Panc1 (cell line): ENCODE measurements at regions not wholly inside any gene's neighbourhood (a gene's known extent, or its start where the extent isn't known, plus 50 kb on each side); places are given as distances from the start of the nearest gene placed in this dataset.
"Not testable (repeated sequence)": the region's sequence is repeated elsewhere in the genome, so short reads cannot be mapped to it uniquely, and the experiment has no call there.

Experiments used
- ATAC-seq: fragments of 200-7000 bp; cut with Tn5 transposase; 2 replicates; pipeline ENCODE4 v1.9.1; 2020; ENCODE audit warnings: mild to moderate bottlenecking, moderate library complexity
- BruUV-seq: library from RNA; stranded (reverse); fragments of 400-500 nt; replicated peaks from 2 replicates; lab custom pipeline; 2021; lab: Mats Ljungman, UMichigan
- CTCF ChIA-PET: fragments of 300-600 bp; sonication (Branson Sonifier 250); formaldehyde crosslinking; loops from one replicate; lab custom pipeline; 2022; ENCODE audit warnings: antibody characterized with exemption; lab: Charles Lee
- POLR2A ChIA-PET: fragments of 300-600 bp; sonication (Branson Sonifier 250); formaldehyde crosslinking; loops from one replicate; lab custom pipeline; 2022; ENCODE audit warnings: antibody characterized with exemption; lab: Charles Lee
- DNase-seq: peaks from one replicate; pipeline ENCODE4 v3.0.0-alpha.2; 2010; ENCODE audit warnings: low read depth, low spot score
- H3K27ac ChIP-seq: 2 replicates; pipeline ENCODE4 v1.5.1; 2011; ENCODE audit warnings: mild to moderate bottlenecking, low read length, inconsistent platforms
- H3K27me3 ChIP-seq: fragments of 200-500 bp; sonication (Bioruptor generic); 2 replicates; pipeline ENCODE4 v1.6.0; 2014; ENCODE audit warnings: low read length, inconsistent platforms; ENCODE audit not compliant: control insufficient read depth, insufficient read depth
- H3K36me3 ChIP-seq: fragments of 200-500 bp; sonication (Bioruptor generic); 2 replicates; pipeline ENCODE4 v1.5.1; 2014; ENCODE audit warnings: inconsistent platforms, mild to moderate bottlenecking, low read length, moderate library complexity; ENCODE audit not compliant: control insufficient read depth, insufficient read depth
- H3K4me1 ChIP-seq: 2 replicates; pipeline ENCODE4 v1.5.1; 2011; ENCODE audit warnings: inconsistent platforms, mild to moderate bottlenecking, low read length, moderate library complexity; ENCODE audit not compliant: control insufficient read depth, insufficient read depth
- H3K4me3 ChIP-seq, 2 experiments: 2 replicates each; pipeline ENCODE4 v1.5.1; 2011 to 2012; ENCODE audit warnings: low read depth in 2 of 2, low read length in 2 of 2, mild to moderate bottlenecking in 2 of 2, inconsistent platforms in 1 of 2, moderate library complexity in 1 of 2
- H3K9me3 ChIP-seq: fragments of 200-500 bp; sonication (Bioruptor generic); 2 replicates; pipeline ENCODE4 v1.5.1; 2014; ENCODE audit warnings: low read depth, mild to moderate bottlenecking, inconsistent platforms, low read length, moderate library complexity; ENCODE audit not compliant: control insufficient read depth, insufficient read depth
- POLR2AphosphoS5 ChIP-seq: IDR thresholded peaks from 2 replicates; pipeline ENCODE4 v1.6.1; 2012; ENCODE audit warnings: mild to moderate bottlenecking, low read depth, low read length, moderate library complexity
- SIN3A ChIP-seq: IDR thresholded peaks from 2 replicates; pipeline ENCODE4 v1.6.1; 2012; ENCODE audit warnings: low read depth, mild to moderate bottlenecking, low read length, moderate library complexity, borderline replicate concordance; ENCODE audit not compliant: insufficient read depth
- TCF7L2 ChIP-seq: IDR thresholded peaks from 2 replicates; pipeline ENCODE4 v1.6.1; 2011; ENCODE audit warnings: mild to moderate bottlenecking, low read depth, low read length, inconsistent platforms
- in situ Hi-C: cut with HindIII; loops from 2 replicates; pipeline ENCODE4 v1.10.0; 2016; ENCODE audit warnings: low sequenced_read_pairs, low pct_unique_long_range_greater_than_20kb
- intact Hi-C: fragments of 100-400 bp; cut with micrococcal nuclease; formaldehyde crosslinking; loops from one replicate; pipeline ENCODE4 v1.10.0; 2022; ENCODE audit not compliant: unreplicated experiment
- TF ChIP-seq, protein P1 (sequence below), 2 experiments: IDR thresholded peaks; 2 replicates each; pipeline ENCODE4 v1.6.1; 2011 to 2012; ENCODE audit warnings: low read depth in 2 of 2, control low read depth in 1 of 2, low read length in 1 of 2, mild to moderate bottlenecking in 1 of 2, moderate library complexity in 1 of 2; ENCODE audit not compliant: insufficient read depth in 1 of 2
- TF ChIP-seq, protein P2 (sequence below): fragments of 450-650 bp; IDR thresholded peaks from 2 replicates; pipeline ENCODE4 v1.5.1; 2017; ENCODE audit warnings: mild to moderate bottlenecking

- CTCF ChIA-PET, result no interaction called here
- in situ Hi-C loops, result no loop called here
These were observed 58.0 kb upstream of the FBXO11 start for GRCh38 chr2:47964277-47964676.

DNA sequence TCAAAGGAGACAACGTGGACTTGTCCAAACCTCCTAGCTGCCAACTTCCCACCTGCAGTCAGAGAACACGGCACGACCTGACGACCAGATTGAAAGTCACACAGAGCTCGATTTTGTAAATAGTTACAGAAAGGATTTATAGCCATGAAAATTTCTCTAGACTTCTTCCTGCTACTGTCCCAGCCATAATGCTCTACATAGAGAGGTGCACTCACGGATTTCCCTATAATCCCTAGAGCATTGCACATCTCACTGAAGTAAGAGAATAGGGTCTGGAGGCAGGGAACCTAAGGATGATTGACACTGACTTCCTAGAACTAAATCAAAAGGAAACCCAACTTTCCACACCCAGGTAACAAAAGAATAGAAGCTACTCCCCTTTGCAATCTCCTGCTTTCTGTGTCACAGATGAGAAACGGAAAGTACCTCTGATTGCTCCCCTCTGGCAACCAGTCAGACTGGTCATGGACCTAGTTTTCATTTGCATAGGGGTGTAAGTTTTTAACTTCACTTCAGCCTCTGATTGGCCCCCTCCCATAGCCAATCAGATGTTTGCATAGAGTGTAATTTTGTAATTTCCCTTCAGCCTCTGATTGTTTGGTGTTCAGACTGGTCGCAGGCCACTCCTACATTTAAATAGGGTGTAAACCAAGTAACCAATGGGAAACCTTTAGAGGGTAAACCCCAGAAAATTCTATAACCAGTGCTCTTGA lies 58.6 kb upstream of the FBXO11 start:
- CTCF ChIA-PET, result no interaction called here
- no peak overlapping the region for H3K27ac ChIP-seq
- ATAC-seq, result no peak
- no peaks in the 10 kb centered on the region for H3K36me3 ChIP-seq
- no peaks in the 10 kb centered on the region for H3K9me3 ChIP-seq
- H3K27me3 ChIP-seq, result no peaks in the 10 kb centered on the region; the same call in 1 of the 2 replicates
- POLR2A ChIA-PET, result interaction anchor here (0.6 to 1.0 kb wide), 2 partner anchors 17 to 326 kb away, joined by 3 to 4 read pairs; no protein-coding TSS in a partner anchor
- H3K4me3 ChIP-seq, result no peak overlapping the region
- H3K4me1 ChIP-seq, result no peaks in the 10 kb centered on the region
- DNase-seq, result no peak
- in situ Hi-C loops (no loop called here), intact Hi-C loops (no loop called here)
- BruUV-seq, result no TSS peak
- TF ChIP-seq, protein P1, sequence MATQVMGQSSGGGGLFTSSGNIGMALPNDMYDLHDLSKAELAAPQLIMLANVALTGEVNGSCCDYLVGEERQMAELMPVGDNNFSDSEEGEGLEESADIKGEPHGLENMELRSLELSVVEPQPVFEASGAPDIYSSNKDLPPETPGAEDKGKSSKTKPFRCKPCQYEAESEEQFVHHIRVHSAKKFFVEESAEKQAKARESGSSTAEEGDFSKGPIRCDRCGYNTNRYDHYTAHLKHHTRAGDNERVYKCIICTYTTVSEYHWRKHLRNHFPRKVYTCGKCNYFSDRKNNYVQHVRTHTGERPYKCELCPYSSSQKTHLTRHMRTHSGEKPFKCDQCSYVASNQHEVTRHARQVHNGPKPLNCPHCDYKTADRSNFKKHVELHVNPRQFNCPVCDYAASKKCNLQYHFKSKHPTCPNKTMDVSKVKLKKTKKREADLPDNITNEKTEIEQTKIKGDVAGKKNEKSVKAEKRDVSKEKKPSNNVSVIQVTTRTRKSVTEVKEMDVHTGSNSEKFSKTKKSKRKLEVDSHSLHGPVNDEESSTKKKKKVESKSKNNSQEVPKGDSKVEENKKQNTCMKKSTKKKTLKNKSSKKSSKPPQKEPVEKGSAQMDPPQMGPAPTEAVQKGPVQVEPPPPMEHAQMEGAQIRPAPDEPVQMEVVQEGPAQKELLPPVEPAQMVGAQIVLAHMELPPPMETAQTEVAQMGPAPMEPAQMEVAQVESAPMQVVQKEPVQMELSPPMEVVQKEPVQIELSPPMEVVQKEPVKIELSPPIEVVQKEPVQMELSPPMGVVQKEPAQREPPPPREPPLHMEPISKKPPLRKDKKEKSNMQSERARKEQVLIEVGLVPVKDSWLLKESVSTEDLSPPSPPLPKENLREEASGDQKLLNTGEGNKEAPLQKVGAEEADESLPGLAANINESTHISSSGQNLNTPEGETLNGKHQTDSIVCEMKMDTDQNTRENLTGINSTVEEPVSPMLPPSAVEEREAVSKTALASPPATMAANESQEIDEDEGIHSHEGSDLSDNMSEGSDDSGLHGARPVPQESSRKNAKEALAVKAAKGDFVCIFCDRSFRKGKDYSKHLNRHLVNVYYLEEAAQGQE (IDR thresholded peaks at IDR 0.05; ENCODE audit: insufficient read depth in 1 of 2, low read depth in 2 of 2, low read length in 1 of 2), result no peak
- TF ChIP-seq TCF7L2 (no peak), SIN3A (no peak), POLR2AphosphoS5 (no peak)
- TF ChIP-seq, protein P2, sequence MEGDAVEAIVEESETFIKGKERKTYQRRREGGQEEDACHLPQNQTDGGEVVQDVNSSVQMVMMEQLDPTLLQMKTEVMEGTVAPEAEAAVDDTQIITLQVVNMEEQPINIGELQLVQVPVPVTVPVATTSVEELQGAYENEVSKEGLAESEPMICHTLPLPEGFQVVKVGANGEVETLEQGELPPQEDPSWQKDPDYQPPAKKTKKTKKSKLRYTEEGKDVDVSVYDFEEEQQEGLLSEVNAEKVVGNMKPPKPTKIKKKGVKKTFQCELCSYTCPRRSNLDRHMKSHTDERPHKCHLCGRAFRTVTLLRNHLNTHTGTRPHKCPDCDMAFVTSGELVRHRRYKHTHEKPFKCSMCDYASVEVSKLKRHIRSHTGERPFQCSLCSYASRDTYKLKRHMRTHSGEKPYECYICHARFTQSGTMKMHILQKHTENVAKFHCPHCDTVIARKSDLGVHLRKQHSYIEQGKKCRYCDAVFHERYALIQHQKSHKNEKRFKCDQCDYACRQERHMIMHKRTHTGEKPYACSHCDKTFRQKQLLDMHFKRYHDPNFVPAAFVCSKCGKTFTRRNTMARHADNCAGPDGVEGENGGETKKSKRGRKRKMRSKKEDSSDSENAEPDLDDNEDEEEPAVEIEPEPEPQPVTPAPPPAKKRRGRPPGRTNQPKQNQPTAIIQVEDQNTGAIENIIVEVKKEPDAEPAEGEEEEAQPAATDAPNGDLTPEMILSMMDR, result no peak

More at GRCh38 chr2:47964277-47964676, 58.0 kb upstream of the FBXO11 start:
- Histone ChIP-seq H3K36me3 (no peaks in the 10 kb centered on the region), H3K9me3 (no peaks in the 10 kb centered on the region), H3K27ac (no peak overlapping the region), H3K27me3 (no peaks in the 10 kb centered on the region; the same call in 1 of the 2 replicates), H3K4me1 (no peaks in the 10 kb centered on the region), H3K4me3 (no peak overlapping the region)
- POLR2A ChIA-PET, result no interaction called here
- TF ChIP-seq, protein P2, result no peak
- TF ChIP-seq, protein P1 (IDR thresholded peaks at IDR 0.05; ENCODE audit: insufficient read depth in 1 of 2, low read depth in 2 of 2, low read length in 1 of 2), result no peak
- TF ChIP-seq POLR2AphosphoS5 (no peak), SIN3A (no peak), TCF7L2 (no peak)
- no peak for DNase-seq
- intact Hi-C loops, result no loop called here
- no TSS peak for BruUV-seq
- ATAC-seq, result no peak

DNA sequence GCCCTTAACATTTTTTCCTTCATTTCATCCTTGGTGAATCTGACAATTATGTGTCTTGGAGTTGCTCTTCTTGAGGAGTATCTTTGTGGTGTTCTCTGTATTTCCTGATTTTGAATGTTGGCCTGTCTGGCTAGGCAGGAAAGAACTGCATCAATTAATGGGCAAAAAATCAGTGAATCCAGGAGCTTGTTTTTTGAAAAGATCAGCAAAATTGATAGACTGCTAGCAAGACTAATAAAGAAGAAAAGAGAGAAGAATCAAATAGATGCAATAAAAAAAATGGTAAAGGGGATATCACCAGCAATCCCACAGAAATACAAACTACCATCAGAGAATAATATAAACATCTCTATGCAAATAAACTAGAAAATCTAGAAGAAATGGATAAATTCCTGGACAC lies 70.4 kb upstream of the FBXO11 start:
- H3K27ac ChIP-seq, H3K9me3 ChIP-seq, ATAC-seq, H3K4me1 ChIP-seq, in situ Hi-C loops, DNase-seq, H3K36me3 ChIP-seq, H3K27me3 ChIP-seq, intact Hi-C loops, POLR2A ChIA-PET, CTCF ChIA-PET, BruUV-seq, H3K4me3 ChIP-seq: not testable (repeated sequence)
